IMR-90 (cell line): ENCODE measurements at regions not wholly inside any gene's neighbourhood (a gene's known extent, or its start where the extent isn't known, plus 50 kb on each side); places are given as distances from the start of the nearest gene placed in this dataset.

ENCODE experiments used
- BHLHE40 ChIP-seq: fragments of 150-350 bp; IDR thresholded peaks from 2 replicates; pipeline ENCODE4 v1.6.1; 2016; ENCODE audit warnings: mild to moderate bottlenecking, low read depth, low read length
- CEBPB ChIP-seq: IDR thresholded peaks from 2 replicates; pipeline ENCODE4 v1.6.1; 2012; ENCODE audit warnings: low read depth, low read length, improper control_type of control experiment
- CHD1 ChIP-seq: IDR thresholded peaks from 2 replicates; pipeline ENCODE4 v1.6.1; 2012; ENCODE audit warnings: low read depth, low read length, improper control_type of control experiment
- CTCF ChIP-seq: conservative IDR thresholded peaks from 2 replicates; pipeline ENCODE4 v1.5.1; 2012; ENCODE audit warnings: mild to moderate bottlenecking, low read depth, low read length, improper control_type of control experiment
- MXI1 ChIP-seq: IDR thresholded peaks from 2 replicates; pipeline ENCODE4 v1.6.1; 2012; ENCODE audit warnings: low read depth, mild to moderate bottlenecking, low read length, moderate library complexity, borderline replicate concordance
- POLR2A ChIP-seq: IDR thresholded peaks from 2 replicates; pipeline ENCODE4 v1.6.1; 2012; ENCODE audit warnings: mild to moderate bottlenecking, low read depth, low read length
- RAD21 ChIP-seq: IDR thresholded peaks from 2 replicates; pipeline ENCODE4 v1.6.1; 2012; ENCODE audit warnings: low read length, improper control_type of control experiment
- RCOR1 ChIP-seq: IDR thresholded peaks from 2 replicates; pipeline ENCODE4 v1.6.1; 2012; ENCODE audit warnings: mild to moderate bottlenecking, low read length, improper control_type of control experiment; ENCODE audit not compliant: insufficient replicate concordance
- RFX5 ChIP-seq: IDR thresholded peaks from 2 replicates; pipeline ENCODE4 v1.8.0; 2012; ENCODE audit warnings: low read depth, mild to moderate bottlenecking, low read length, moderate library complexity
- SMC3 ChIP-seq: fragments of 150-350 bp; IDR thresholded peaks from 2 replicates; pipeline ENCODE4 v1.6.1; 2016; ENCODE audit warnings: low read depth, mild to moderate bottlenecking, antibody characterized with exemption, low read length, moderate library complexity
- USF2 ChIP-seq: fragments of 150-350 bp; IDR thresholded peaks from 2 replicates; pipeline ENCODE4 v1.6.1; 2017; ENCODE audit warnings: mild to moderate bottlenecking, antibody characterized with exemption, low read length, low read depth

DNA sequence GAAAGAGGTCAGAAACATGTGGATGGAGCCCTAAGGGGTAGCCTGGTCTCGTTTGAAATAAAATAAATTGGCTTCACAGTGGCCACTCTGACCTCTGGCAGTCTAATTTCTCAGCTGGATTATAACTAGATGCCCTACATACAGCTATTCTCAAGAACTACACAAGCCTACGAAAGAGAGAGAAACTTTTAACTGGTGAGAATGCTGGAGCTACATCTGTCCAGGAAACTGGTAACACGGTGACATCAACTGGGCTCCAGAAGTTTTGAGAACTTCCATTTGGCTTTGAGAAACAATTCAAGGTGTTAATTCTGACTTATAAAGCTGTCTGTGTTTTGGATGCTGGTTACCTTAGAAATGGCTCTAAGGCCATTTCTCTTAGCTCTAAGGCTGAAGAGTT is 187.3 kb upstream of the TENT5A start:
- TF ChIP-seq CTCF (no peak), USF2 (no peak), RCOR1 (no peak), CEBPB (no peak), POLR2A (no peak), BHLHE40 (no peak), SMC3 (no peak), CHD1 (no peak), RFX5 (no peak), MXI1 (no peak), RAD21 (no peak)
